ENCODE measurements at regions not wholly inside any gene's neighbourhood (a gene's known extent, or its start where the extent isn't known, plus 50 kb on each side); places are given as distances from the start of the nearest gene placed in this dataset.

DNA sequence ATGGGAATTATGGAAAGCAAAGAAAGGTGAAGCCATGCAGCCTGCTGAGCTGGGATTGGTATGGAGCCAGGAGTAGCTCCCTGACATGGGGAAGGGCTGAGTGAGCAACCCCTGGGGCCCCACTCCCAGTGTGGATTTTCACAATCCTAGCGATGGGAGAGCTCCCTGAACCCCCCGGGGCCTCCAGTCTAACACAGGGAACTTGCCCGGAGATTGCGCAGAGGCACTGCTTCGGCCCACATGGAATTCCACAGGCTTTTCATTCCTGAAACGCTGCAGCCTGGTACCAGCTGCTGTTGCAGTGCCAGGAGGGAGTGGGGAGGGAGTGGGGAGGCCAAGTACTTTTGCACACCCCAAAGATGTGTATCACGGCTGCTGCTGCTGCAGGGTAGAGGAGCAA is 110.4 kb upstream of the C21orf91 start:
- Histone ChIP-seq H3K27me3 (no peaks in the 10 kb centered on the region), H3K4me1 (peaks cover 0 to 5% (median 0%) of the 10 kb centered on the region in 9 donors), H3K9me3 (peaks cover 0 to 6% (median 0%) of the 10 kb centered on the region in 11 donors), H3K4me3 (no peak overlapping the region), H3K36me3 (no peaks in the 10 kb centered on the region), H3K27ac (no peak overlapping the region)
- 84 to 85% methylated on average over 7 of the region's 7 CpGs for WGBS, 2 donors
- no peak for DNase-seq
- ATAC-seq: no peak
- intact Hi-C loops (cut with DNase I): loop anchor here in 4 of 10 donors (5.0 to 10.0 kb wide), 4 partner anchors 115 to 275 kb away; partner anchors contain the start of gene C21orf91 (in 1 of the 4)
- TF ChIP-seq, protein P1, sequence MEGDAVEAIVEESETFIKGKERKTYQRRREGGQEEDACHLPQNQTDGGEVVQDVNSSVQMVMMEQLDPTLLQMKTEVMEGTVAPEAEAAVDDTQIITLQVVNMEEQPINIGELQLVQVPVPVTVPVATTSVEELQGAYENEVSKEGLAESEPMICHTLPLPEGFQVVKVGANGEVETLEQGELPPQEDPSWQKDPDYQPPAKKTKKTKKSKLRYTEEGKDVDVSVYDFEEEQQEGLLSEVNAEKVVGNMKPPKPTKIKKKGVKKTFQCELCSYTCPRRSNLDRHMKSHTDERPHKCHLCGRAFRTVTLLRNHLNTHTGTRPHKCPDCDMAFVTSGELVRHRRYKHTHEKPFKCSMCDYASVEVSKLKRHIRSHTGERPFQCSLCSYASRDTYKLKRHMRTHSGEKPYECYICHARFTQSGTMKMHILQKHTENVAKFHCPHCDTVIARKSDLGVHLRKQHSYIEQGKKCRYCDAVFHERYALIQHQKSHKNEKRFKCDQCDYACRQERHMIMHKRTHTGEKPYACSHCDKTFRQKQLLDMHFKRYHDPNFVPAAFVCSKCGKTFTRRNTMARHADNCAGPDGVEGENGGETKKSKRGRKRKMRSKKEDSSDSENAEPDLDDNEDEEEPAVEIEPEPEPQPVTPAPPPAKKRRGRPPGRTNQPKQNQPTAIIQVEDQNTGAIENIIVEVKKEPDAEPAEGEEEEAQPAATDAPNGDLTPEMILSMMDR (IDR thresholded peaks at IDR 0.05): no peak

DNA sequence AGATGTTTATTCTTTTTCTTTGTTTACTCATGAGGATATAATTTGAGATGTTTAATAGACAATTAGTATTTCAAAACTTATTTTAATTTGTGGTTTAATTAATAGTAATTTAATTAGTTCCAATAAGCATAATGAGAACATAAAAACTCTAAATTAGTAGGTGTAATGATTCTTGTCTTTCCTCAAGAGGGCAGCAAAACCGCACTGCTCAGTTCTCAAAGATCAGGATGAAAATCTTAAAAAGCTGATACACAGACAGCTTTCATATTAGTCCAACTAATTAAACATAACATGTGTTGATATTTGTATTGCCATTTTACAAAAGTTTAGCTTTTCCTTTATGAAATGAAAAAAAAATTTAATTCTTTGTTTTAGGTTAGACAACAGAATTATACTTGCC is 106.7 kb upstream of the C21orf91 start:
- Histone ChIP-seq H3K27me3 (no peaks in the 10 kb centered on the region), H3K36me3 (no peaks in the 10 kb centered on the region), H3K4me1 (peaks cover 0 to 11% (median 0%) of the 10 kb centered on the region in 9 donors), H3K4me3 (no peak overlapping the region), H3K27ac (no peak overlapping the region), H3K9me3 (peaks cover 0 to 4% (median 0%) of the 10 kb centered on the region in 11 donors)
- TF ChIP-seq, protein P1 (IDR thresholded peaks at IDR 0.05): peak; percentile 37 to 77 (median 56)
- ATAC-seq (peak in 1 of 8 donors; percentile 55), DNase-seq (peak in 1 of 2 donors; percentile 16)
- 45 to 48% methylated on average over 1 of the region's 1 CpG for WGBS, 2 donors
- intact Hi-C loops (cut with DNase I): loop anchor here in 6 of 10 donors (2.0 to 10.0 kb wide), 5 partner anchors 111 to 279 kb away; partner anchors contain the start of gene C21orf91 (in 1 of the 6)

- DNase-seq (peak in 1 of 2 donors; percentile 63), ATAC-seq (peak; percentile 63 to 93 (median 84))
- WGBS, 2 donors: 0 to 2% methylated on average over 3 of the region's 3 CpGs
- Histone ChIP-seq H3K27ac (no peak overlapping the region), H3K36me3 (no peaks in the 10 kb centered on the region), H3K4me3 (no peak overlapping the region), H3K27me3 (no peaks in the 10 kb centered on the region), H3K9me3 (peaks cover 0 to 11% (median 0%) of the 10 kb centered on the region in 11 donors), H3K4me1 (peaks cover 0 to 11% (median 0%) of the 10 kb centered on the region in 9 donors)
- intact Hi-C loops (cut with DNase I): loop anchor here in 7 of 10 donors (2.0 to 10.0 kb wide), 5 partner anchors 110 to 280 kb away; partner anchors contain the start of gene C21orf91 (in 1 of the 7)
- TF ChIP-seq, protein P1 (IDR thresholded peaks at IDR 0.05): peak; percentile 69 to 92 (median 87)
Measured at GRCh38 chr21:17925000-17925610, 105.9 kb upstream of the C21orf91 start.

GRCh38 chr21:17921579-17922530 is 102.7 kb upstream of the C21orf91 start:
- intact Hi-C loops (cut with DNase I): loop anchor here in 3 of 10 donors (5.0 to 10.0 kb wide), 4 partner anchors 107 to 283 kb away; partner anchors contain the start of gene C21orf91 (in 1 of the 3)
- no peaks in the 10 kb centered on the region for H3K27me3 ChIP-seq
- H3K4me1 ChIP-seq: peaks cover 0 to 11% (median 0%) of the 10 kb centered on the region in 9 donors
- peaks cover 0 to 24% (median 0%) of the 10 kb centered on the region in 11 donors for H3K9me3 ChIP-seq
- H3K36me3 ChIP-seq: no peaks in the 10 kb centered on the region
- no peak overlapping the region for H3K4me3 ChIP-seq
- WGBS, 2 donors: 58 to 59% methylated on average over 2 of the region's 2 CpGs
- H3K27ac ChIP-seq: no peak overlapping the region
- ATAC-seq (peak; percentile 53 to 89 (median 83)), DNase-seq (peak in 1 of 2 donors; percentile 20)
- TF ChIP-seq, protein P1 (IDR thresholded peaks at IDR 0.05): no peak
